Kidney (tissue), 13 donors: ENCODE measurements at regions not wholly inside any gene's neighbourhood (a gene's known extent, or its start where the extent isn't known, plus 50 kb on each side); places are given as distances from the start of the nearest gene placed in this dataset.
"Not testable (repeated sequence)": the region's sequence is repeated elsewhere in the genome, so short reads cannot be mapped to it uniquely, and the experiment has no call there.

Experiments used
- DNase-seq, 5 donors: peaks; one replicate each; pipeline ENCODE4 v3.0.0-alpha.2; 2013 to 2020
- FAIRE-seq: peaks from 2 replicates; lab custom pipeline; 2012; peaks lifted over from hg19 to GRCh38; lab: Jason Lieb, UNC
- H3K27ac ChIP-seq, 2 donors: one replicate each; pipeline ENCODE4 v1.7.0; 2013; ENCODE audit warnings: low read depth in 2 of 2, low read length in 2 of 2, inconsistent platforms in 1 of 2
- H3K27me3 ChIP-seq: one replicate; pipeline ENCODE4 v1.7.1; 2013; ENCODE audit warnings: low read length, inconsistent platforms; ENCODE audit not compliant: control insufficient read depth, insufficient read depth
- H3K36me3 ChIP-seq, 3 donors: one replicate each; pipeline versions ENCODE4 v1.7.0 to v1.7.1; 2013; ENCODE audit warnings: low read length in 3 of 3, control low read depth in 1 of 3, inconsistent platforms in 1 of 3; ENCODE audit not compliant: insufficient read depth in 3 of 3, control insufficient read depth in 2 of 3
- H3K4me1 ChIP-seq, 3 donors: one replicate each; pipeline versions ENCODE4 v1.7.0 to v1.7.1; 2013; ENCODE audit warnings: low read length in 3 of 3, inconsistent platforms in 1 of 3, low read depth in 1 of 3; ENCODE audit not compliant: control insufficient read depth in 2 of 3, insufficient read depth in 2 of 3
- H3K4me3 ChIP-seq, 3 donors: one replicate each; pipeline versions ENCODE4 v1.7.0 to v1.8.1; 2013; ENCODE audit warnings: low read length in 3 of 3, control low read depth in 1 of 3, inconsistent platforms in 1 of 3
- H3K9ac ChIP-seq, 3 donors: one replicate each; pipeline versions ENCODE4 v1.7.0 to v1.7.1; 2013; ENCODE audit warnings: low read length in 3 of 3, control low read depth in 1 of 3, inconsistent platforms in 1 of 3
- H3K9me3 ChIP-seq, 3 donors: one replicate each; pipeline versions ENCODE4 v1.7.0 to v1.7.1; 2013; ENCODE audit warnings: low read length in 3 of 3, control low read depth in 1 of 3, inconsistent platforms in 1 of 3; ENCODE audit not compliant: control insufficient read depth in 2 of 3, insufficient read depth in 1 of 3
- CTCF ChIP-seq: IDR thresholded peaks from 3 replicates; pipeline ENCODE4 v1.5.1; 2012; ENCODE audit warnings: mild to moderate bottlenecking, moderate library complexity, borderline replicate concordance; ENCODE audit not compliant: insufficient read depth; ENCODE audit errors: extremely low read depth
- intact Hi-C: fragments of 100-400 bp; cut with DNase I; formaldehyde crosslinking; loops from one replicate; pipeline ENCODE4 v1.11.1; 2022
- donor health status: control.
- donor health status: control.
- donor health status: control.
- donor health status: control.
- donor health status: control.
- donor health status: DM: yes; HTN: yes; CAD: no.
- donor health status: Normal renal cell carcinoma (clear cell type).

DNA sequence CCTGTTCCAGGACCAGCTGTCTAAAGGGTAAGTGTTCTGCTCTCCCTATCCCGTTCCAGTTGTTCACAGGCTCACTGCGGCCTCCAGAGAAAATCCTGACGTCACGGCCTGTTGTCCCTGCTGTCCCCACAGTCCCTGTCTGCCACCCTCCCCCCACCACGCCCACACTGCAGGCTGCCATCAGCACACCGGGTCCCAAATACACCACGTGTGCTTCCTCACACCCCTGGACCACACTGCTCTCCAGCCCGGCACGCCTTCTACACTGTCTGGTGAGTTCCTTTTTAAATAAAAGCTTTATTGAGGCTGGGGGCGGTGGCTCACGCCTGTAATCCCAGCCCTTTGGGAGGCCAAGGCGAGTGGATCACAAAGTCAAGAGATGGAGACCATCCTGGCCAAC is 88.3 kb upstream of the RUFY1 start:
- FAIRE-seq = no peak
- TF ChIP-seq CTCF = no peak
- no peak for DNase-seq
- Histone ChIP-seq H3K36me3 (no peaks in the 10 kb centered on the region), H3K4me3 (no peak overlapping the region), H3K27ac (no peak overlapping the region), H3K9ac (no peak overlapping the region), H3K27me3 (no peaks in the 10 kb centered on the region), H3K9me3 (no peaks in the 10 kb centered on the region), H3K4me1 (no peaks in the 10 kb centered on the region)
- intact Hi-C loops = no loop called here

DNA sequence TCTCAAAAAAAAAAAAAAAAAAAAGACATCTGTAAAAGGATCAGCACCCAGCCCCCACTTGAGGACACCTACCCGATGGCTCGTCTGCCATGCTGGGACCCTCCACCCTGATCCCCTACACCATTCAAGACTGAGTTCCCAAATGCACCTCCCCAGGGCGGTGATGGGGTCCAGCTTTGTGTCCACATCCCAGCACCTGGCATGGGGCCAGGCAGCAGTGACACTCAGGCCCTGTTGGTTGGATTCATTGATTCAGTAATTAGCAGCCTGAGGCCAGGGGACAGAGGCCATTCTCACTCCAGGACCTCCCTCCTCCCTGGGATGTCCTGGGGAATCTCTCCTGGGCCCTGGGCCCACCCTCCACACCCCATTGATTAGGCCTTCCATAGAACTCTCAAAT is 88.8 kb upstream of the RUFY1 start:
- intact Hi-C loops = no loop called here
- FAIRE-seq = no peak
- TF ChIP-seq CTCF = no peak

GRCh38 chr5:179459771-179460170 is 90.6 kb upstream of the RUFY1 start:
- no peaks in the 10 kb centered on the region for H3K27me3 ChIP-seq
- H3K9ac ChIP-seq = no peak overlapping the region
- no peak overlapping the region for H3K27ac ChIP-seq
- no peaks in the 10 kb centered on the region for H3K4me1 ChIP-seq
- no peak for DNase-seq
- no peaks in the 10 kb centered on the region for H3K9me3 ChIP-seq
- no peak overlapping the region for H3K4me3 ChIP-seq
- no peaks in the 10 kb centered on the region for H3K36me3 ChIP-seq
- FAIRE-seq = no peak
- intact Hi-C loops = no loop called here
- TF ChIP-seq CTCF = no peak

More for the DNA sequence above, 88.8 kb upstream of the RUFY1 start:
- DNase-seq = no peak
- Histone ChIP-seq H3K4me3 (no peak overlapping the region), H3K4me1 (no peaks in the 10 kb centered on the region), H3K9ac (no peak overlapping the region), H3K9me3 (no peaks in the 10 kb centered on the region), H3K27ac (no peak overlapping the region), H3K27me3 (no peaks in the 10 kb centered on the region), H3K36me3 (no peaks in the 10 kb centered on the region)

- Histone ChIP-seq H3K36me3 (no peaks in the 10 kb centered on the region), H3K9me3 (no peaks in the 10 kb centered on the region), H3K4me1 (no peaks in the 10 kb centered on the region), H3K27ac (no peak overlapping the region), H3K4me3 (no peak overlapping the region), H3K27me3 (no peaks in the 10 kb centered on the region), H3K9ac (no peak overlapping the region)
- FAIRE-seq (no peak), DNase-seq (no peak)
- intact Hi-C loops = no loop called here
- no peak for TF ChIP-seq CTCF
Observed at GRCh38 chr5:179457612-179458011, 92.7 kb upstream of the RUFY1 start.

DNA sequence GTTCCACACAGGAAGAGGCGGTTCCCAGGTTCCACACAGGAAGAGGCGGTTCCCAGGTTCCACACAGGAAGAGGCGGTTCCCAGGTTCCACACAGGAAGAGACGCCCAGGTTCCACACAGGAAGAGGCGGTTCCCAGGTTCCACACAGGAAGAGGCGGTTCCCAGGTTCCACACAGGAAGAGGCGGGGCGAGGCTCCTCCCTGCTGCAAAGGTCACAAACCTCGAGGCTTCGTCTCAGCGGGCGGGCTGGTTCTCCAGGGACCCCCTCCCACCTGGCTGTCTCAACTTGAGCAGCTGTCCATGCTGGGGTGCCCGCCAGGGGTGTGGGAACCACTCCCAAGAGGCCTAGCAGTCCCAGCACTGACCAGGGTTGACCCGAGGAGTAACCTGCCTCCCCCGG is 94.3 kb upstream of the RUFY1 start:
- H3K4me1 ChIP-seq, H3K9ac ChIP-seq, H3K4me3 ChIP-seq, DNase-seq, H3K9me3 ChIP-seq, H3K27ac ChIP-seq, FAIRE-seq, H3K36me3 ChIP-seq, H3K27me3 ChIP-seq, intact Hi-C loops: not testable (repeated sequence)
